Psoas muscle (tissue), 7 donors: ENCODE measurements at regions not wholly inside any gene's neighbourhood (a gene's known extent, or its start where the extent isn't known, plus 50 kb on each side); places are given as distances from the start of the nearest gene placed in this dataset.
A peak's percentile ranks its signal among the peaks of the same experiment; 100 is the strongest.

Experiments
- ATAC-seq, 4 donors: fragments of 200-7000 bp; cut with Tn5 transposase; one replicate each; pipeline ENCODE4 v1.9.1; 2020; ENCODE audit warnings: moderate library complexity in 3 of 4, mild to moderate bottlenecking in 2 of 4
- DNase-seq, 2 donors: peaks; one replicate each; pipeline ENCODE4 v3.0.0-alpha.2; 2020
- H3K27ac ChIP-seq: fragments of 200-600 bp; one replicate; pipeline ENCODE4 v1.8.0; 2022
- H3K27me3 ChIP-seq, 3 donors: fragments of 200-600 bp in 1 of 3; one replicate each; pipeline versions ENCODE4 v1.6.1 to v1.8.0; 2013 to 2022; ENCODE audit warnings: low read length in 2 of 3, mild to moderate bottlenecking in 2 of 3, moderate library complexity in 1 of 3; ENCODE audit not compliant: insufficient read depth in 3 of 3
- H3K36me3 ChIP-seq, 2 donors: fragments of 200-600 bp in 1 of 2; one replicate each; pipeline versions ENCODE4 v1.6.1 to v1.8.0; 2013 to 2022; ENCODE audit warnings: low read depth in 1 of 2, mild to moderate bottlenecking in 1 of 2, moderate library complexity in 1 of 2; ENCODE audit not compliant: insufficient read depth in 1 of 2
- H3K4me1 ChIP-seq: fragments of 200-600 bp; one replicate; pipeline ENCODE4 v1.8.0; 2022
- H3K4me3 ChIP-seq: fragments of 200-600 bp; one replicate; pipeline ENCODE4 v1.8.0; 2022; ENCODE audit warnings: mild to moderate bottlenecking
- H3K9me3 ChIP-seq: fragments of 200-600 bp; one replicate; pipeline ENCODE4 v1.8.0; 2022
- CTCF ChIP-seq: fragments of 200-600 bp; IDR thresholded peaks from one replicate; pipeline ENCODE4 v1.8.0; 2022; ENCODE audit warnings: antibody characterized with exemption
- WGBS, 3 donors: extraction: QIAGEN DNeasy Blood & Tissue Kit; methylation state at CpG; one replicate each; pipeline versions ENCODE4 v1.1.6 to v1.1.7; 2013; 5-methylcytosine and 5-hydroxymethylcytosine counted together
- intact Hi-C, 2 donors: fragments of 100-400 bp; cut with DNase I; formaldehyde crosslinking; loops; one replicate each; pipeline versions ENCODE4 v1.11.0 to v1.14.2; 2022
- donor health status: healthy with polysubstance abuse.
- donor health status: DM: no; HTN: no; CAD: no; lungs with moderate emphysema.
- donor health status: Bipolar disorder and iron deficiency.
- donor health status: healthy.
- donor health status: DM: yes; HTN: yes; CAD: no.
- donor health status: DM: no; HTN: no; CAD: no.
- donor health status: DM: yes; HTN: yes; CAD: no.

GRCh38 chr1:220994671-220995070, 115.4 kb downstream of the HLX start:
- TF ChIP-seq CTCF = no peak
- WGBS, 3 donors = 90 to 94% (median 92%) methylated on average over 3 of the region's 3 CpGs
- no peaks in the 10 kb centered on the region for H3K9me3 ChIP-seq

GRCh38 chr1:220997791-220998190, 118.5 kb downstream of the HLX start:
- H3K36me3 ChIP-seq = peaks cover 0 to 2% of the 10 kb centered on the region in 2 donors
- peaks cover 0 to 1% (median 0%) of the 10 kb centered on the region in 3 donors for H3K27me3 ChIP-seq
- H3K4me3 ChIP-seq = no peak overlapping the region
- no peaks in the 10 kb centered on the region for H3K4me1 ChIP-seq
- no peak for TF ChIP-seq CTCF
- no peak overlapping the region for H3K27ac ChIP-seq
- WGBS, 3 donors = 68 to 76% (median 75%) methylated on average over 3 of the region's 3 CpGs
- ATAC-seq = no peak
- DNase-seq = no peak
- intact Hi-C loops = no loop called here
- no peaks in the 10 kb centered on the region for H3K9me3 ChIP-seq

More at GRCh38 chr1:220994671-220995070, 115.4 kb downstream of the HLX start:
- Histone ChIP-seq H3K4me3 (no peak overlapping the region), H3K36me3 (no peaks in the 10 kb centered on the region), H3K27ac (no peak overlapping the region), H3K27me3 (no peaks in the 10 kb centered on the region), H3K4me1 (no peaks in the 10 kb centered on the region)
- no peak for DNase-seq
- no peak for ATAC-seq
- intact Hi-C loops = no loop called here

- WGBS, 3 donors = 57 to 63% (median 57%) methylated on average over 6 of the region's 6 CpGs
These were observed 120.9 kb downstream of the HLX start for GRCh38 chr1:220999872-221000863.

GRCh38 chr1:221001167-221001566, 121.9 kb downstream of the HLX start:
- intact Hi-C loops = no loop called here
- no peaks in the 10 kb centered on the region for H3K4me1 ChIP-seq
- no peak for TF ChIP-seq CTCF
- no peaks in the 10 kb centered on the region for H3K9me3 ChIP-seq
- no peak for ATAC-seq
- H3K27me3 ChIP-seq = peaks cover 0 to 1% (median 0%) of the 10 kb centered on the region in 3 donors
- peak overlapping the region; percentile 46 for H3K27ac ChIP-seq
- no peak overlapping the region for H3K4me3 ChIP-seq
- WGBS, 3 donors = 90 to 94% (median 93%) methylated on average over 4 of the region's 4 CpGs
- DNase-seq = no peak
- H3K36me3 ChIP-seq = peaks cover 0 to 2% of the 10 kb centered on the region in 2 donors

More at GRCh38 chr1:220999872-221000863, 120.9 kb downstream of the HLX start:
- Histone ChIP-seq H3K4me3 (no peak overlapping the region), H3K27me3 (peaks cover 0 to 1% (median 0%) of the 10 kb centered on the region in 3 donors), H3K9me3 (no peaks in the 10 kb centered on the region), H3K36me3 (peaks cover 0 to 2% of the 10 kb centered on the region in 2 donors), H3K27ac (peak overlapping the region; percentile 46), H3K4me1 (no peaks in the 10 kb centered on the region)
- DNase-seq (peak in 1 of 2 donors; percentile 20), ATAC-seq (peak; percentile 30 to 57 (median 52))
- no peak for TF ChIP-seq CTCF
- intact Hi-C loops = no loop called here
